ENCODE measurements at regions not wholly inside any gene's neighbourhood (a gene's known extent, or its start where the extent isn't known, plus 50 kb on each side); places are given as distances from the start of the nearest gene placed in this dataset.

- Mint-ChIP-seq H3K4me1 (peaks cover 18% of the 10 kb centered on the region), H3K27me3 (peaks cover 17% of the 10 kb centered on the region), H3K4me3 (no peak overlapping the region), H3K9me3 (ENCODE audit: insufficient read depth) (no peaks in the 10 kb centered on the region), H3K27ac (no peak overlapping the region)
- H3K4me3 ChIP-seq (ENCODE audit: control extremely low read depth in 1 of 5, extremely low read depth in 1 of 5, insufficient read depth in 1 of 5, low read depth in 2 of 5, low read length in 4 of 5) = no peak overlapping the region
- H3K4me2 ChIP-seq (replicated peaks; ENCODE audit: low read depth, low read length, poor library complexity, severe bottlenecking) = no peak overlapping the region
- no peaks in the 10 kb centered on the region for H3K79me2 ChIP-seq (ENCODE audit: control insufficient read depth, insufficient read depth, low read length)
- peaks cover 11 to 13% of the 10 kb centered on the region in 2 donors for H3K4me1 ChIP-seq (ENCODE audit: control insufficient read depth in 2 of 2, insufficient read depth in 2 of 2, low read length in 2 of 2)
- no peaks in the 10 kb centered on the region for H4K20me1 ChIP-seq (ENCODE audit: control insufficient read depth, insufficient read depth, low read length, poor library complexity, severe bottlenecking)
- WGBS (ENCODE audit: insufficient coverage) = no CpG with 5 or more reads among the region's 3 CpGs
- H3K9me3 ChIP-seq (ENCODE audit: control extremely low read depth in 1 of 3, control insufficient read depth in 2 of 3, insufficient read depth in 1 of 3, low read length in 2 of 3) = no peaks in the 10 kb centered on the region
- no peak overlapping the region for H3K27ac ChIP-seq (ENCODE audit: low read length in 2 of 2)
- ChIA-PET POLR2A (no interaction called here), CTCF (no interaction called here)
- intact Hi-C loops (cut with micrococcal nuclease) = no loop called here
- no peak for DNase-seq
- no peaks in the 10 kb centered on the region for H3K27me3 ChIP-seq (replicated peaks in 1 of 4; ENCODE audit: control extremely low read depth in 1 of 4, control insufficient read depth in 3 of 4, insufficient read depth in 4 of 4, low read length in 3 of 4)
- no peak for TF ChIP-seq EZH2 (IDR thresholded peaks at IDR 0.05; ENCODE audit: borderline replicate concordance, insufficient read depth, low read depth, low read length, poor library complexity, severe bottlenecking)
- TF ChIP-seq, protein P1, sequence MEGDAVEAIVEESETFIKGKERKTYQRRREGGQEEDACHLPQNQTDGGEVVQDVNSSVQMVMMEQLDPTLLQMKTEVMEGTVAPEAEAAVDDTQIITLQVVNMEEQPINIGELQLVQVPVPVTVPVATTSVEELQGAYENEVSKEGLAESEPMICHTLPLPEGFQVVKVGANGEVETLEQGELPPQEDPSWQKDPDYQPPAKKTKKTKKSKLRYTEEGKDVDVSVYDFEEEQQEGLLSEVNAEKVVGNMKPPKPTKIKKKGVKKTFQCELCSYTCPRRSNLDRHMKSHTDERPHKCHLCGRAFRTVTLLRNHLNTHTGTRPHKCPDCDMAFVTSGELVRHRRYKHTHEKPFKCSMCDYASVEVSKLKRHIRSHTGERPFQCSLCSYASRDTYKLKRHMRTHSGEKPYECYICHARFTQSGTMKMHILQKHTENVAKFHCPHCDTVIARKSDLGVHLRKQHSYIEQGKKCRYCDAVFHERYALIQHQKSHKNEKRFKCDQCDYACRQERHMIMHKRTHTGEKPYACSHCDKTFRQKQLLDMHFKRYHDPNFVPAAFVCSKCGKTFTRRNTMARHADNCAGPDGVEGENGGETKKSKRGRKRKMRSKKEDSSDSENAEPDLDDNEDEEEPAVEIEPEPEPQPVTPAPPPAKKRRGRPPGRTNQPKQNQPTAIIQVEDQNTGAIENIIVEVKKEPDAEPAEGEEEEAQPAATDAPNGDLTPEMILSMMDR (IDR thresholded peaks at IDR 0.05) = no peak
- ATAC-seq (ENCODE audit: low read depth) = no peak
- no peak overlapping the region for H3K9ac ChIP-seq (ENCODE audit: low read length)
- H3K36me3 ChIP-seq (replicated peaks in 1 of 2; ENCODE audit: control extremely low read depth in 1 of 2, control insufficient read depth in 1 of 2, extremely low read depth in 1 of 2, insufficient read depth in 2 of 2, low read length in 1 of 2) = no peaks in the 10 kb centered on the region
- no peak overlapping the region for H2AFZ ChIP-seq (ENCODE audit: insufficient read depth, low read depth, low read length, poor library complexity, severe bottlenecking)
These were observed 299.8 kb downstream of the DUSP10 start for GRCh38 chr1:221442056-221442455.

DNA sequence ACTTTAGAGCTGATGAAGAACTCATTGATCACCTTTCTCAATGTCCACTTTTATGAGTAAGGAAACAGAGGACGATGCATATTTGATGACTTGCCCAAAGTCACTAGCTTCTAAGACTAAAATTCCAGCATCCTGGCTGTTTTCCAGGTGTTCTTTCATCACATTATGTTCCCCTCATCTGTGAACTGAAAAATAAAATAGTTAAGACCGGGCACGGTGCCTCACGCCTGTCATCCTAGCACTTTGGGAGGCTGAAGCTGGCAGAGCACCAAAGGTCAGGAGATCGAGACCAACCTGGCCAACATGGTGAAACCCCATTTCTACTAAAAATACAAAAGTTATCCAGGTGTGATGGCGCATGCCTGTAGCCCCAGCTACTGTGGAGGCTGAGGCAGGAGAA lies 297.5 kb downstream of the DUSP10 start:
- no peak for TF ChIP-seq EZH2 (IDR thresholded peaks at IDR 0.05; ENCODE audit: borderline replicate concordance, insufficient read depth, low read depth, low read length, poor library complexity, severe bottlenecking)
- TF ChIP-seq, protein P1 (IDR thresholded peaks at IDR 0.05) = no peak
- POLR2A ChIA-PET = no interaction called here
- H3K27ac ChIP-seq (ENCODE audit: low read length in 2 of 2) = no peak overlapping the region
- H3K4me2 ChIP-seq (replicated peaks; ENCODE audit: low read depth, low read length, poor library complexity, severe bottlenecking) = no peak overlapping the region
- DNase-seq (no peak), ATAC-seq (ENCODE audit: low read depth) (no peak)
- Mint-ChIP-seq H3K27me3 (peaks cover 17% of the 10 kb centered on the region), H3K9me3 (ENCODE audit: insufficient read depth) (no peaks in the 10 kb centered on the region), H3K27ac (no peak overlapping the region), H3K4me1 (peaks cover 12% of the 10 kb centered on the region), H3K4me3 (no peak overlapping the region)
- no peaks in the 10 kb centered on the region for H3K9me3 ChIP-seq (ENCODE audit: control extremely low read depth in 1 of 3, control insufficient read depth in 2 of 3, insufficient read depth in 1 of 3, low read length in 2 of 3)
- H4K20me1 ChIP-seq (ENCODE audit: control insufficient read depth, insufficient read depth, low read length, poor library complexity, severe bottlenecking) = no peaks in the 10 kb centered on the region
- no peaks in the 10 kb centered on the region for H3K36me3 ChIP-seq (replicated peaks in 1 of 2; ENCODE audit: control extremely low read depth in 1 of 2, control insufficient read depth in 1 of 2, extremely low read depth in 1 of 2, insufficient read depth in 2 of 2, low read length in 1 of 2)
- H3K4me1 ChIP-seq (ENCODE audit: control insufficient read depth in 2 of 2, insufficient read depth in 2 of 2, low read length in 2 of 2) = peaks cover 10 to 11% of the 10 kb centered on the region in 2 donors
- CTCF ChIA-PET = interaction anchor here (1.2 to 2.8 kb wide), 2 partner anchors 9 to 1011 kb away, joined by 4 to 15 read pairs; no protein-coding TSS in a partner anchor
- no peak overlapping the region for H2AFZ ChIP-seq (ENCODE audit: insufficient read depth, low read depth, low read length, poor library complexity, severe bottlenecking)
- no peaks in the 10 kb centered on the region for H3K79me2 ChIP-seq (ENCODE audit: control insufficient read depth, insufficient read depth, low read length)
- no peaks in the 10 kb centered on the region for H3K27me3 ChIP-seq (replicated peaks in 1 of 4; ENCODE audit: control extremely low read depth in 1 of 4, control insufficient read depth in 3 of 4, insufficient read depth in 4 of 4, low read length in 3 of 4)
- 96% methylated on average over 4 of the region's 6 CpGs for WGBS (ENCODE audit: insufficient coverage)
- H3K9ac ChIP-seq (ENCODE audit: low read length) = no peak overlapping the region
- intact Hi-C loops (cut with micrococcal nuclease) = no loop called here
- no peak overlapping the region for H3K4me3 ChIP-seq (ENCODE audit: control extremely low read depth in 1 of 5, extremely low read depth in 1 of 5, insufficient read depth in 1 of 5, low read depth in 2 of 5, low read length in 4 of 5)

Data from B cell (primary cell).